ENCODE measurements at regions not wholly inside any gene's neighbourhood (a gene's known extent, or its start where the extent isn't known, plus 50 kb on each side); places are given as distances from the start of the nearest gene placed in this dataset.
A peak's percentile ranks its signal among the peaks of the same experiment; 100 is the strongest.
"Not testable (repeated sequence)": the region's sequence is repeated elsewhere in the genome, so short reads cannot be mapped to it uniquely, and the experiment has no call there.

- Histone ChIP-seq H3K4me2 (ENCODE audit: low read length) (no peak overlapping the region), H3K36me3 (ENCODE audit: insufficient read depth, low read length) (no peaks in the 10 kb centered on the region), H3K4me1 (ENCODE audit: insufficient read depth, low read length, severe bottlenecking) (no peaks in the 10 kb centered on the region), H2AFZ (ENCODE audit: low read length) (no peak overlapping the region), H3K27ac (ENCODE audit: low read depth, low read length, poor library complexity, severe bottlenecking) (no peak overlapping the region), H3K9me3 (ENCODE audit: low read length) (no peaks in the 10 kb centered on the region), H3F3A (ENCODE audit: insufficient read depth, low read length) (no peaks in the 10 kb centered on the region), H4K20me1 (ENCODE audit: insufficient read depth, low read length) (no peaks in the 10 kb centered on the region), H3K4me3 (ENCODE audit: low read depth, low read length, poor library complexity, severe bottlenecking) (no peak overlapping the region), H3K27me3 (ENCODE audit: insufficient read depth, low read length) (no peaks in the 10 kb centered on the region), H3K79me2 (ENCODE audit: insufficient read depth, low read length) (no peaks in the 10 kb centered on the region), H3K9me2 (ENCODE audit: low read depth, low read length) (no peaks in the 10 kb centered on the region), H3K9ac (ENCODE audit: low read length) (no peak overlapping the region)
- TF ChIP-seq CTCF (IDR thresholded peaks at IDR 0.05; ENCODE audit: low read length) (no peak), EZH2 (IDR thresholded peaks at IDR 0.05; ENCODE audit: borderline replicate concordance, low read length) (no peak)
Measured at GRCh38 chr13:27360562-27360961, 63.9 kb upstream of the GTF3A start.

GRCh38 chr13:27362064-27362751, 62.2 kb upstream of the GTF3A start:
- no peaks in the 10 kb centered on the region for H3K4me1 ChIP-seq (ENCODE audit: insufficient read depth, low read length, severe bottlenecking)
- no peaks in the 10 kb centered on the region for H4K20me1 ChIP-seq (ENCODE audit: insufficient read depth, low read length)
- no peaks in the 10 kb centered on the region for H3F3A ChIP-seq (ENCODE audit: insufficient read depth, low read length)
- no peak overlapping the region for H3K9ac ChIP-seq (ENCODE audit: low read length)
- no peak overlapping the region for H2AFZ ChIP-seq (ENCODE audit: low read length)
- no peaks in the 10 kb centered on the region for H3K9me2 ChIP-seq (ENCODE audit: low read depth, low read length)
- no peak overlapping the region for H3K27ac ChIP-seq (ENCODE audit: low read depth, low read length, poor library complexity, severe bottlenecking)
- peak overlapping the region; percentile 43 for H3K4me2 ChIP-seq (ENCODE audit: low read length)
- no peaks in the 10 kb centered on the region for H3K79me2 ChIP-seq (ENCODE audit: insufficient read depth, low read length)
- TF ChIP-seq CTCF (IDR thresholded peaks at IDR 0.05; ENCODE audit: low read length) = peak; percentile 84
- no peak for TF ChIP-seq EZH2 (IDR thresholded peaks at IDR 0.05; ENCODE audit: borderline replicate concordance, low read length)
- no peaks in the 10 kb centered on the region for H3K36me3 ChIP-seq (ENCODE audit: insufficient read depth, low read length)
- H3K4me3 ChIP-seq (ENCODE audit: low read depth, low read length, poor library complexity, severe bottlenecking) = peak overlapping the region; percentile 25
- H3K27me3 ChIP-seq (ENCODE audit: insufficient read depth, low read length) = no peaks in the 10 kb centered on the region
- no peaks in the 10 kb centered on the region for H3K9me3 ChIP-seq (ENCODE audit: low read length)

- H3K9me2 ChIP-seq (ENCODE audit: low read depth, low read length); H4K20me1 ChIP-seq (ENCODE audit: insufficient read depth, low read length); H3K79me2 ChIP-seq (ENCODE audit: insufficient read depth, low read length); H2AFZ ChIP-seq (ENCODE audit: low read length); H3K9me3 ChIP-seq (ENCODE audit: low read length); H3K27me3 ChIP-seq (ENCODE audit: insufficient read depth, low read length); H3F3A ChIP-seq (ENCODE audit: insufficient read depth, low read length); H3K4me1 ChIP-seq (ENCODE audit: insufficient read depth, low read length, severe bottlenecking); H3K4me2 ChIP-seq (ENCODE audit: low read length); H3K4me3 ChIP-seq (ENCODE audit: low read depth, low read length, poor library complexity, severe bottlenecking); H3K36me3 ChIP-seq (ENCODE audit: insufficient read depth, low read length); H3K9ac ChIP-seq (ENCODE audit: low read length); H3K27ac ChIP-seq (ENCODE audit: low read depth, low read length, poor library complexity, severe bottlenecking): not testable (repeated sequence)
Measured at GRCh38 chr13:27363637-27364036, 60.8 kb upstream of the GTF3A start.

GRCh38 chr13:27367570-27367969, 56.8 kb upstream of the GTF3A start:
- no peak overlapping the region for H3K9ac ChIP-seq (ENCODE audit: low read length)
- no peaks in the 10 kb centered on the region for H4K20me1 ChIP-seq (ENCODE audit: insufficient read depth, low read length)
- no peak overlapping the region for H3K27ac ChIP-seq (ENCODE audit: low read depth, low read length, poor library complexity, severe bottlenecking)
- no peak overlapping the region for H2AFZ ChIP-seq (ENCODE audit: low read length)
- no peak overlapping the region for H3K4me2 ChIP-seq (ENCODE audit: low read length)
- no peaks in the 10 kb centered on the region for H3K36me3 ChIP-seq (ENCODE audit: insufficient read depth, low read length)
- H3K79me2 ChIP-seq (ENCODE audit: insufficient read depth, low read length) = no peaks in the 10 kb centered on the region
- H3K27me3 ChIP-seq (ENCODE audit: insufficient read depth, low read length) = no peaks in the 10 kb centered on the region; the same call in 1 of the 2 replicates
- H3K4me1 ChIP-seq (ENCODE audit: insufficient read depth, low read length, severe bottlenecking) = no peaks in the 10 kb centered on the region
- no peak overlapping the region for H3K4me3 ChIP-seq (ENCODE audit: low read depth, low read length, poor library complexity, severe bottlenecking)
- no peaks in the 10 kb centered on the region for H3F3A ChIP-seq (ENCODE audit: insufficient read depth, low read length)
- no peaks in the 10 kb centered on the region for H3K9me2 ChIP-seq (ENCODE audit: low read depth, low read length)
- no peaks in the 10 kb centered on the region for H3K9me3 ChIP-seq (ENCODE audit: low read length)
- TF ChIP-seq CTCF (IDR thresholded peaks at IDR 0.05; ENCODE audit: low read length) (no peak), EZH2 (IDR thresholded peaks at IDR 0.05; ENCODE audit: borderline replicate concordance, low read length) (no peak)
